GDM1 (cell line): ENCODE measurements at regions not wholly inside any gene's neighbourhood (a gene's known extent, or its start where the extent isn't known, plus 50 kb on each side); places are given as distances from the start of the nearest gene placed in this dataset.
"Not testable (repeated sequence)": the region's sequence is repeated elsewhere in the genome, so short reads cannot be mapped to it uniquely, and the experiment has no call there.

Experiments
- DNase-seq: peaks from one replicate; lab custom pipeline; 2025; lab: John Stamatoyannopoulos, UW

- DNase-seq, result no peak
Observed at GRCh38 chrX:8025705-8026104, 98.5 kb upstream of the PNPLA4 start.

GRCh38 chrX:8018934-8019333, 91.7 kb upstream of the PNPLA4 start:
- no peak for DNase-seq

- DNase-seq, result no peak
Observed at GRCh38 chrX:8010105-8010504, 82.9 kb upstream of the PNPLA4 start.

GRCh38 chrX:8005678-8006347, 78.6 kb upstream of the PNPLA4 start:
- no peak for DNase-seq

- DNase-seq, result no peak
Observed at GRCh38 chrX:8003147-8003883, 76.1 kb upstream of the PNPLA4 start.

- DNase-seq, result no peak
Observed at GRCh38 chrX:7996851-7997250, 69.6 kb upstream of the PNPLA4 start.

GRCh38 chrX:7996414-7996813, 69.2 kb upstream of the PNPLA4 start:
- DNase-seq, result no peak

GRCh38 chrX:7993873-7994272, 66.7 kb upstream of the PNPLA4 start:
- no peak for DNase-seq

GRCh38 chrX:7988013-7988759, 61.0 kb upstream of the PNPLA4 start:
- DNase-seq, result not testable (repeated sequence)

- DNase-seq, result no peak
Observed at GRCh38 chrX:7987160-7988012, 60.2 kb upstream of the PNPLA4 start.

GRCh38 chrX:7986738-7987137, 59.5 kb upstream of the PNPLA4 start:
- DNase-seq, result not testable (repeated sequence)

GRCh38 chrX:7985568-7985967, 58.4 kb upstream of the PNPLA4 start:
- no peak for DNase-seq

- no peak for DNase-seq
Observed at GRCh38 chrX:7983581-7983980, 56.4 kb upstream of the PNPLA4 start.
